A673 (cell line): ENCODE measurements at regions not wholly inside any gene's neighbourhood (a gene's known extent, or its start where the extent isn't known, plus 50 kb on each side); places are given as distances from the start of the nearest gene placed in this dataset.
A peak's percentile ranks its signal among the peaks of the same experiment; 100 is the strongest.

ENCODE experiments used
- BruUV-seq: library from RNA; stranded (reverse); fragments of 400-500 nt; replicated peaks from 2 replicates; lab custom pipeline; 2021; lab: Mats Ljungman, UMichigan
- CTCF ChIA-PET: fragments of 300-600 bp; sonication (Branson Sonifier 250); formaldehyde crosslinking; loops from one replicate; lab custom pipeline; 2022; ENCODE audit warnings: antibody characterized with exemption; lab: Charles Lee
- POLR2A ChIA-PET: fragments of 300-600 bp; sonication (Branson Sonifier 250); formaldehyde crosslinking; loops from one replicate; lab custom pipeline; 2022; ENCODE audit warnings: antibody characterized with exemption; ENCODE audit not compliant: low non-redundant PET; lab: Charles Lee
- DNase-seq: peaks from one replicate; pipeline ENCODE4 v3.0.0-alpha.2; 2015; ENCODE audit warnings: low spot score
- H3K27ac ChIP-seq: fragments of 200-600 bp; sonication (generic); 2 replicates; pipeline ENCODE4 v1.5.1; 2016; ENCODE audit warnings: mixed run types, low read depth, mild to moderate bottlenecking, mixed read lengths, antibody characterized with exemption, low read length; ENCODE audit not compliant: poor library complexity, severe bottlenecking
- H3K27me3 ChIP-seq: fragments of 200-600 bp; sonication (generic); replicated peaks from 2 replicates; pipeline ENCODE4 v1.6.1; 2017; ENCODE audit warnings: mixed run types, low read depth, mild to moderate bottlenecking, mixed read lengths, antibody characterized with exemption, low read length; ENCODE audit not compliant: insufficient read depth, poor library complexity
- H3K36me3 ChIP-seq: fragments of 200-600 bp; sonication (generic); 2 replicates; pipeline ENCODE4 v1.6.1; 2016; ENCODE audit warnings: mixed run types, mild to moderate bottlenecking, mixed read lengths, antibody characterized with exemption, low read length; ENCODE audit not compliant: insufficient read depth, poor library complexity, severe bottlenecking
- H3K4me1 ChIP-seq: fragments of 200-600 bp; sonication (generic); 2 replicates; pipeline ENCODE4 v1.6.1; 2017; ENCODE audit warnings: mixed run types, mild to moderate bottlenecking, mixed read lengths, antibody characterized with exemption, low read length; ENCODE audit not compliant: insufficient read depth, poor library complexity, severe bottlenecking
- H3K4me3 ChIP-seq: fragments of 200-600 bp; sonication (generic); 2 replicates; pipeline ENCODE4 v1.5.1; 2016; ENCODE audit warnings: low read depth, mixed run types, mild to moderate bottlenecking, mixed read lengths, low read length; ENCODE audit not compliant: poor library complexity, severe bottlenecking
- H3K9me3 ChIP-seq: fragments of 200-600 bp; sonication (generic); 2 replicates; pipeline ENCODE4 v1.6.1; 2016; ENCODE audit warnings: mixed run types, low read depth, mild to moderate bottlenecking, mixed read lengths, antibody characterized with exemption, low read length; ENCODE audit not compliant: poor library complexity, severe bottlenecking
- EZH2 ChIP-seq: fragments of 200-600 bp; sonication (generic); IDR thresholded peaks from 2 replicates; pipeline ENCODE4 v1.6.1; 2017; ENCODE audit warnings: borderline replicate concordance, low read depth, mild to moderate bottlenecking, mixed read lengths, antibody characterized with exemption, low read length; ENCODE audit not compliant: poor library complexity, severe bottlenecking
- intact Hi-C: fragments of 100-400 bp; cut with micrococcal nuclease; formaldehyde crosslinking; loops from one replicate; pipeline ENCODE4 v1.10.0; 2022; ENCODE audit not compliant: unreplicated experiment
- TF ChIP-seq, protein P1 (sequence below): fragments of 300-800, 200-600 bp; sonication (generic); conservative IDR thresholded peaks from 2 replicates; pipeline ENCODE4 v1.5.1; 2017; ENCODE audit warnings: low read depth, mild to moderate bottlenecking, antibody characterized with exemption, low read length, moderate library complexity, mixed read lengths

DNA sequence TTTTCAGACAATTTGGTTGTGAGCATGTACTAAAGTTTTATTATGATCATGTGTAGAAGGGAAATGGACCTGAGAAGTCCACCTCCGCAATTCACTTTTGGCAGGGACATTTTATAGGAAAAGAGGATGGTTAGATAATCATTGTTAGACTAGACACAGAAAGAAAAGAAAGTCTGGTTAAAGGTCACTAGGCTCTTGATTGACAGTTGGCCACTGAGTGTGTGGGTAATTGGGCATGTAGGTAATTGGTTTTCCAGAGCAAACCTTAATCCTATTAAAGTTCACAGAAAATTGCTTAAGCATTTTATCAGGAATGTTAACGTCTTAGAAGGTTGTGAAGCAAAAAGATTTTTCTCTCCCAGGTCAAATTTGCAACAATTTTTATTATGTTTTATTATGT lies 158.5 kb upstream of the CLINT1 start:
- Histone ChIP-seq H3K36me3 (no peaks in the 10 kb centered on the region), H3K4me1 (no peaks in the 10 kb centered on the region), H3K27me3 (no peaks in the 10 kb centered on the region), H3K4me3 (no peak overlapping the region), H3K9me3 (no peaks in the 10 kb centered on the region), H3K27ac (no peak overlapping the region)
- no peak for TF ChIP-seq EZH2
- TF ChIP-seq, protein P1, sequence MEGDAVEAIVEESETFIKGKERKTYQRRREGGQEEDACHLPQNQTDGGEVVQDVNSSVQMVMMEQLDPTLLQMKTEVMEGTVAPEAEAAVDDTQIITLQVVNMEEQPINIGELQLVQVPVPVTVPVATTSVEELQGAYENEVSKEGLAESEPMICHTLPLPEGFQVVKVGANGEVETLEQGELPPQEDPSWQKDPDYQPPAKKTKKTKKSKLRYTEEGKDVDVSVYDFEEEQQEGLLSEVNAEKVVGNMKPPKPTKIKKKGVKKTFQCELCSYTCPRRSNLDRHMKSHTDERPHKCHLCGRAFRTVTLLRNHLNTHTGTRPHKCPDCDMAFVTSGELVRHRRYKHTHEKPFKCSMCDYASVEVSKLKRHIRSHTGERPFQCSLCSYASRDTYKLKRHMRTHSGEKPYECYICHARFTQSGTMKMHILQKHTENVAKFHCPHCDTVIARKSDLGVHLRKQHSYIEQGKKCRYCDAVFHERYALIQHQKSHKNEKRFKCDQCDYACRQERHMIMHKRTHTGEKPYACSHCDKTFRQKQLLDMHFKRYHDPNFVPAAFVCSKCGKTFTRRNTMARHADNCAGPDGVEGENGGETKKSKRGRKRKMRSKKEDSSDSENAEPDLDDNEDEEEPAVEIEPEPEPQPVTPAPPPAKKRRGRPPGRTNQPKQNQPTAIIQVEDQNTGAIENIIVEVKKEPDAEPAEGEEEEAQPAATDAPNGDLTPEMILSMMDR: no peak
- ChIA-PET POLR2A (no interaction called here), CTCF (no interaction called here)
- no peak for DNase-seq
- intact Hi-C loops: loop anchor here (10.0 kb wide), 1 partner anchor 1087 kb away; no protein-coding TSS in a partner anchor
- no TSS peak for BruUV-seq

DNA sequence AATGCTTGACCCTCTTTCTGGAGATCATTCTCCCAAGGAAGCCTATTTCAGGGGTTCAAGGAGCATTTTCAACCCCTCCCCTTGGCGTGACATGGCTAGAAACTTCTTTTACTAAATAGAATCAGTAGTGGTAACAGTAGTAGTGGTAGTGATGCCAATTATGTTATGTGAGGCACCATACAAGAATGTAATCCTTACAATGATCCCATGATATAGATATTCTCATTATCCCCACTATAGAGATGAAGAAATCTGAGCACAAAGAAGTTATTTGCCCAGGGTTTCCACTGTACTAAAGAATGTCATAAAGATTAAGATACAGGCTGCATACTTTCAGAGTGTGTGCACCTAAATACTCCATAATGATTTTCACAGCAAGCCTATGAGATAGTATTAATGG lies 155.4 kb upstream of the CLINT1 start:
- Histone ChIP-seq H3K36me3 (no peaks in the 10 kb centered on the region), H3K27me3 (no peaks in the 10 kb centered on the region), H3K4me1 (no peaks in the 10 kb centered on the region), H3K9me3 (no peaks in the 10 kb centered on the region), H3K4me3 (no peak overlapping the region), H3K27ac (no peak overlapping the region)
- intact Hi-C loops: loop anchor here (5.0 to 10.0 kb wide), 2 partner anchors 1090 to 1118 kb away; no protein-coding TSS in a partner anchor
- TF ChIP-seq, protein P1: no peak
- no peak for TF ChIP-seq EZH2
- DNase-seq: no peak
- CTCF ChIA-PET: no interaction called here
- no TSS peak for BruUV-seq
- POLR2A ChIA-PET: no interaction called here

DNA sequence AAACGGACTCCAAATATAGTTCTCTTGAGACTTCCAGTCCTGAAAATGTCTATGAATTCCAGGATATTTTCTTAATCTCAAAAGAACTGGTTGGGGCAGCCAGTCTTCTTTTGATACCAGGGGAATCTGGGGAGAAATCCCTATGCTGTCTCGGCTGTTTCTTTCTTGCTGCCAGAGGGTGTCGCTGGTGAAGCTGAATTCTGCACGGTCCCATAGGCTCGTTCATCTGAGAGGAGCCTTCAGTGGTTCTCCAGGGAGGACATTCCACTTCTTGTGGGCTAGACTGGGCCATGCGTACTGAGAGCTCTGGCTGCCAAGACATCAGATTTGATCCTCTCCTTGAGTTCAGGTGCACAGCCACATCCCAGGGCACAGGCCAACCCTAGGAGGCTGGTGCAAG lies 155.0 kb upstream of the CLINT1 start:
- Histone ChIP-seq H3K4me3 (no peak overlapping the region), H3K27me3 (no peaks in the 10 kb centered on the region), H3K4me1 (no peaks in the 10 kb centered on the region), H3K9me3 (no peaks in the 10 kb centered on the region), H3K36me3 (no peaks in the 10 kb centered on the region), H3K27ac (no peak overlapping the region)
- ChIA-PET CTCF (no interaction called here), POLR2A (no interaction called here)
- no peak for TF ChIP-seq EZH2
- TF ChIP-seq, protein P1: peak; percentile 64
- intact Hi-C loops: loop anchor here (5.0 to 10.0 kb wide), 2 partner anchors 1091 to 1118 kb away; no protein-coding TSS in a partner anchor
- no TSS peak for BruUV-seq
- DNase-seq: peak; percentile 50
